DMS153 (cell line): ENCODE measurements at regions not wholly inside any gene's neighbourhood (a gene's known extent, or its start where the extent isn't known, plus 50 kb on each side); places are given as distances from the start of the nearest gene placed in this dataset.

Source experiments
- DNase-seq: peaks from one replicate; lab custom pipeline; 2025; lab: John Stamatoyannopoulos, UW

DNA sequence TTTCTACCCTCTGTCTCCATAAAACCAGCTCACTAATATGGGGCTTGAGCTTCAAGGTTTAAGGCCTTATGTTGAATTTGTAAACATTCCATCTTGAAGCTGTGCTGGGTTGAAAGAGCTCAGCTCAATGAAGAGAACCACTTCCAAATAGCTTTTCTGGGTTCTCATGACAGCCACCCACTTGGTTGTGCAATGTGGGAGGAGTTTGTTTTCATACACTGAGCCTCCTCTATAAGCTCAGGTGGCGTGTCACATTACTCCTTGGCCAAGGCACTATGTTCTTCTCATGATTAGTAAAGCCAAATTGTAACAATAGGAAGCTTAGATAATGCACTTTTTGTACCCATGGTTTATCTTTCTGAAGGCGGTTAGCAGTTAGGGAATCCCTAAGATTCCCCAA is 265.6 kb downstream of the PTEN start:
- no peak for DNase-seq

DNA sequence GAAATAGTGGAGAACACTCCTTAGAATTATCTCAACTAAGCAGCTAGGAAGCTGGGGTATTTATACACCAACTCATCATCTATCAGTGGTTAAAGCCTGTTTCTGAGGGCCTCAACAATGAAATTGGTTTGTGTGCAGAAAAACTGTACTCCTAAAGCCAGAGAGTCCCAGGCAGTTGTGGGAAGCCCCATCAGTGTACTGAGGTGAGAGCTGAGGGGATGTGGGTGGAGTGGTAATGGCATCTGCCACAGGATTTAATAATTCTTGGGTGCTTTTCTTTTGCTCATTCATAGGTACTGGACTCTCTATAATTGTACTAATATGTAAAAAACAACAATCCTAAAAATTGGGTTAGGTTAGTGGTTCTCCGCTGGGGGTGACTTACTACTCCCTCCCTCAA is 267.5 kb downstream of the PTEN start:
- DNase-seq, result no peak

DNA sequence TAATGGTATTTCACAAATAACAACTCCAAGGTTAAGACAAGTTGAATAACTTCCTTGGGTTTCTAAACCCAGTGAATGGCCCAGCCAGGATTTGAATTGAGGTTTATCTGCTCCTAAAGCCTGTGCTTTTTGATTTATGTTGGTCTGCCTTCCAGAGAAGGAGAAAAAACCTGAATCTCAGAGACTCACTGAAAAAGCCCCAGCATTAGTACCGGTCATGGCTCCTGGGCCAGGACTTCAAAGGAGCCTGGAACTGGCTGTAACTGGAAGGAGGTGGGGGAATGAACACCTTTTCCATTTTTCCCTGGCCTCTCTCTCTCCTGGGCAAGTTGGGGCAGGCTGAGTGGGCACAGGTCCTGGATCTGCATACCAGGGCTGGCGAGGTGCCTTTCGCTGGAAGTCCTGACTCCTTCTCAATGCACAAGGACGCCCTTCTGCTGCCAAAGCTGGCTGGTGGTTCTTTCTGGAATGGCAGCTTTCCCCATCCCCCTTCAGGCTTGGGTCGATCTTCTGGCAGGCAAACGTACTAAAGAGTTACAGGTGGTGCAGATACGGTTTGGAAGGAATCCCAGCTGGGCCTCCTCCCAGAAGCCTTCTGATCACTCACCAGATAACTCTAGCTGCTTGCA is 268.2 kb downstream of the PTEN start:
- no peak for DNase-seq

DNA sequence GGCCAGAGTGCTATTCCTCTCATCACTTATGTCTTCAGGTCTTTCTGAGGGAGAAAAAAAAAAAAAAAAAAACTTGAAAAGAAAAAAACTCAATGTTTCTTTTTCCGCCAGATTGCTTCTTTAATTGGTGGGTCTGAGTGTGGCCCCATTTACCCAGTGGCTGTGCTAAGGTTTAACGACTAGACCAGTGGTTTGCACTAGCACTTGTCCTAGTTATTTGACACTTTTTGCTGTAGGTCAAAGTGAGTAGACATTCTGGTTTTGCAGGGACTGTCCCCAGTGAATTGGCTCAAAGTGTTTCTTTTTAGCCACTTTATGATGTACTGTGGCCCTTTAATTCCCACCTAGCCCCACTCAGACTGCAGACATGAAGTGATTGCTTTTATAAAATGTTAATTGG is 273.3 kb downstream of the PTEN start:
- DNase-seq, result no peak

DNA sequence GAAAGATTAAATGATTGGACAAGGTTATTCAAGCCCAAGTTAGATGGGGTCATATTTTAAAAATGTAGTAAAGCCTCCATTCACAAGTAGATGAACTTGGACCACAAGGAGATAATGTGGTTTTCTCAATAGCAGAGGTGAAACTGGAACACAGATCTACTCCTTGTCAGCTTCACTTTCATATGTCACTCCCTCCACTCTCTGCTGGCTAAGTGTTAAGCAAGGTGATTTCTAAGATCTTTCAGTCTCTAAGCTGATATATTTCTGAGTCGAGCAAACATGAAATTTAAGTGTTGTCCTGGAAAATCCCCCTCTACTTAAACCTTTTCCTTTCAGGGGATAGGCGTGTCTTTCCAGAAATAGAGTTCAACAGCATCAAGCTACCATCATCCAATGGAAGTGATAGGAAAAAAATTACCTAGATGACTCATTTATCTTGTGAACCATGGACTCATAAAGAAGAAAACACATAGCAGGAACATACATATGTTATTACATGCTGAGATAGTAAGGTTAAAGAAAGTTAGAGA is 275.0 kb downstream of the PTEN start:
- DNase-seq, result no peak

DNA sequence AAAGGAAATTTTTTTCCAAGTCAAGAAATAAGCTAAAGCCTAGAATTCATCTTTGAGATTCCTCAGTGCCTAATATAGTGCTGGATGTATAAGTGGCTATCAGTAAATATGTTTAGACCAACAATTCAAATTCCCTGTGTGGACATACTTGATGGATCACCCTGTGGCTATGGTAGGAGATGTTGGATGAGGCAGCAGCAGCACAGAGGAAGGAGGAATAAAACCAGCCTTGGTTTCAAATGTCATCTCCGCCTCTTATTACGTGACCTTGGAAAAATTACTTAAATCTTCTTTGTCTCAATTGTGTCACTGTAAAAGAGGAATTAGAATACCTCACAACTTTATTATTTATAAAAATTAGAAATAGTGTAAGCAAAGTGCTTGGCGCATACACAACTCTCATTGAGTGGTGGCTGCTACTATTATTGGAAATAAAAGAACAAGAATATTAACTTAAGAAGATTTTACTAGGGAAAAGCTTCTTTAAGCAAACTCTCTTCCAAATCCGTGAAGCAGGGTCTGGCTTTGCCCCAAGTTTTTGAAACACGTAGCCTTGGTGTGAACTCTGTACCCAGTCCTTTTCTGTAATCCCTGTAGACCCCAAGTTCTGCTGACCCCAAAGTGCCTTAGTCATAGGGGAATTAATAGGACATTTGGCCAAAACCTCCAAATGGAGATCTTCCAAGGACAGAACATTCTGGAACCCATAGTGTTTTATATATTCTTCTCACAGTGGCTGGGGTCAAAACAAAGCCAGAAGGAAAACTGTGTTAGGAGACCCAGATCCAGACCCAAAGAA is 283.8 kb downstream of the PTEN start:
- DNase-seq, result no peak

DNA sequence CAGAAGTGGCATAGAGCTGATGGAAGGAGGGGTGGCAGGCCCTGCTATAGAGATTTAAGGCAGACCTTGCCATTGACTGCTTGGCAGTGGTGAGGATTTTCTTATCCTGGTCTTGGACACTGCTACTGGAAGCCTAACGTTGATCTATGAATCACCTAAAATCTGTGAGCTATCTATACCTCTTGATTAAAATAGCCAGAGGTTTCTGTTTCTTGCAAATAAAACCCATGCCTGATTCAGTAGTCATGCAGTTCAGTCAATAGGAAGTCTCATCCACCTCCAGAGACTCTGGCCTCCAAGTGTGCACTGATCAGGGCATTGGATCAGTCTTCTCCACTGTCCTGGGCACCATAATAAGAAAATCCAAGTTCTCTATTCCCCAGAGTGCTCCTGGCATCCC is 286.5 kb downstream of the PTEN start:
- DNase-seq, result no peak

DNA sequence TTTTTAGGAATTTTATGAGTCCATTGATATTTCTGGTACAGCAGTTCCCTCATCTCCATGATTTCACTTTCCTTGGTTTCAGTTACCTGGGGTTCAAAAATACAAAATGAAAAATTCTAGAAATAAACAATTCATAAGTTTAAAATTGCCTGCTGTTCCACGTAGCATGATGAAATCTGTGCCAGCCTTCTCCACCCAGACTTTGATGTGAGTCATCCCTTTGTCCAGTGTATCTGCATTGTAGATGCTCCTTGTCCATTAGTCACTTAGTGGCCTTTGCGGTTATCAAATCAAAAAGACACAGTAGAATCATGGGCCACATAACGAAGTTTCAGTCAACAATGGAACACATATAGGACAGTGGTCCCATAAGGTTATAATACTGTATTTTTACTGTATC is 286.9 kb downstream of the PTEN start:
- DNase-seq, result no peak

DNA sequence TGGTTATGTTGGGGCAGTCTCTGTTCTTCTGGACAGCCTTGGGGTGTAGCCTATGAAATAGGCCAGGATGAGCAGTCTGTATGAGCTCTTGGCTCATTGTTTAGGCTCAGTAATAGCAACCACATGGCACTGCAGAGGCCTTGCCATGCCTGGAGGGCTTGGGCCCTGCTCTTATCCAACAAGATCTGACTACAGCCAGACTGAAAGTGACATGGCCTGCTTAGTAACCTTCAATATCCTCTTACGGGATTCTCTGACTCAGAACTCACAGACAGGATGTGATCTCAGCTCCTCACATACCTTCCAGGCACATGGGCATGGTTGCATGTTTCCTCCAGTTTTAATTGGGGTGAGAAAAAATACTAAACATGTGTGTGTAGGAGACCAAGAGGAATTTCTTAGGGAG is 289.3 kb downstream of the PTEN start:
- no peak for DNase-seq

DNA sequence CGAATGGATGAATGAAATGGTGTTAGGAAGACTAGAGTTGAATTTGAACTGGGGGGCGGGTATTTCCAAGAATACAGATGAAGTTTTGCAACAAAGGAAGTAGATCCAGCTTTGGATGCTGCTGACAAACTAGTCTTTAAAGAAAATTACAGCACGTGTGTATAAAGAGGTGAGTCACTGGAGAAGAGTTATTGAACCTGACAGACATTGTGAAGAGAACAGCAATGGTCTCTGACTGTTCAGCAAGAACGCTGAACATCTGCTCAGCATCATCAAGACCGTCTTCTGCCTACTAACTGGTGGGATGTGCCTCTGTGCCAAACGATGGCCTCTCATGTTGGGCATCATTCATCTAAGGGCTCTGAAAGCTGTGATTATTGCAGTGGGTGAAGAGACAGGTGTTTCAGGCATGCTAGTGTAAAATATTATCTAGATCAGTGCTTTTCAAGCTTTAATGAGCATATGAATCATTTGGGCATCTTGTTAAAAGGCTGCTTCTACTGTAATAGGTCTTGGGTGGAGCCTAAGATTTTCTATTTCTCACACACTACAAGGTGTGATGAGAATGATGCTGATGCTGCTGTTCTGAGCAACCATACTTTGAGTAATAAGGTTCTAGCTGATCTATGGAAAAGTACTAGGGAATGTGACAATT is 291.3 kb downstream of the PTEN start:
- DNase-seq, result no peak

DNA sequence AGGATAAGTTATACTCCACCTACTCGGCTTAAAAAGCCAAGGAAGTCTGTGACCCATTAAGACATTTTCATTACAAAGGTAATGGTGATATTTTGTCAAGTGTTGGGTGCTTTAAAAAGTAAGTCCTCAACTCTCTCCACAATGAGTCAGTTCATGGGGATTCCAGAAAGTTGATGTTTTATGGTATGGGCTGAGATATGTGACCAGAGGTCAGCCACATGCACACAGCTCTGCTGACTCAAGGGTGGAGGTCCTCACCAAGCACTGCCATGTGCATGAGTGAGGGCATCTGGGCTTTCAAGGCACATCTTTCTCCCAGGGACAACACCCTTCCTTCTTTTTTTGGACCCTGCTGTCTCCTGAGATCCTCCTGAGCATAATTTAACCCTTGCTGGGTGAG is 292.9 kb downstream of the PTEN start:
- DNase-seq, result no peak

DNA sequence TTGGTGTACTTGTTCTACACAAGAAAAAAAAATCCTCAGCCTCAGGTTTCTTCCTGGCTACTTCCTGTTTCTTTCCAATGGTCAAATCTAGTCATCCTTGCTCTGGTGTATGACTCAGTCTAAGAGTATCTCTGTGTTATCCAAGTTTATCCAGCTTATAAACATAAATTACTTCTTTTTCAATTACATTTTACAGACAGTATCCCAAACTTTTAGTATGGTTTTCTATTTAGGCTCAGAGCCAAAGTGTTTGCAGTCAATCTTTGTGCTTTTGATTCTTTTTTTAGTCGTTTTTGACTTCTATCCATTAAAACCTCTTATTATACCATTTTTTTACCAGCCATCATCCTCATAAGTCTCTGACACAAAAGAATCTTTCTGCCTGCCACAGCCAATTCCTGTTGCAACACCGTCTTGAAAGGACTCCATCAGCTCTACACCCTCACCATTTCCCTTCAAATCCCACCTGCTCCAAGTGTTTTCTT is 294.6 kb downstream of the PTEN start:
- DNase-seq, result no peak

DNA sequence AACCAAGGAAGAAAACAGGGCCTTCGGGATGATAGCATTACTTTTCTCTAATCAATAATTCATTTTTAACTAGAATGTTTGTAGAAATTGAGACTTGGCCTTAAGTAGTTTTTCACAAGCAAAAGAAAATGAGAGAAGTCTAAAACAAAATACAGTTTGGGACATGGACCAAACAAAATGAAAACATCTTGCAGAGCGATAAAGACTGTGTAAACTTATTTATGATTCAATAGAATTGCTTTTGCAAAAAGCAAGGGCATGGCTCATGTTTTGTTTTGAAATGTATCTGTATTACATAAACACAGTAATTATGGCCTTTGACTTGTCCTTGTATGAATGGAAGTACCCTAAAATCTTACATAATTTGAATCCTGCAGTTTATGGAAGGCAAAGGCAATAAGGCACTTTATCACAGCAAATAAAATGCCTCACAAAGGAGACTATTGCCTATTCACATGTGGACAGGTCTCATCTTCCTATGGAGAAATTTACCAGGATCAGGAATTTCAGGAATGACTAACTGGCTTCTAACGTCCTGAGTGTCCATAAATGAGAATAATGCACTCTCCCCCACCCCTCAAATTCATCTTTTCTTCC is 295.2 kb downstream of the PTEN start:
- DNase-seq, result no peak

DNA sequence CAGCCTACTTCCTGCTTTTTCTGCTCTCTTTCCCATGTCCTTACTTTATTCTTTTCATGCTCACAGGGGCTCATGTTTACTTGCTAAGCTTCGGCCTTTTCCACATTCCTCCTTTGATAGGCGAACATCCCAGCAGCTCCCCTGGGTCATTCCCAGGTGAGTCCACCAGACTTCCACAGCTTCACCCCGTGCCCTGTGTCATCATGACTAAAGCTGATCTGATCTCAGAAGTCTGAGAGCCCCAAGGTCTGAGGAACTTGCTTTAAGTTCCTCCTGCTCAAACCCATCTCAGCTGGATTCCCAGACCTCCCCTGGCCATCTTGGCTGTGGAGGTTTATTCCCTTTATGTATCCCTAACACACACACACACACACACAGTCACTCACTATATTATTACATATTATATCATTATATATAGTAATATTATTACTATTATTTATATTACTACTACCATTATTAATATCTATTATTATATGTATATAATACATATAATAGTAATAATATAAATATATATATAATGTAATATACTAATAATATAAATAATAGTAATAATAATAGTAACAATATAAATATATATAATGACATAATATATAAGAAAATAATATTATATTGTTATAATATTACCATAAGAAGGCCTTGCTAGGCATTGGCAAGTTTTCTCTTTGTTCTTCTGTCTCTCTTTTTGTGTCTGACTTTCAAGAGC is 295.9 kb downstream of the PTEN start:
- no peak for DNase-seq

DNA sequence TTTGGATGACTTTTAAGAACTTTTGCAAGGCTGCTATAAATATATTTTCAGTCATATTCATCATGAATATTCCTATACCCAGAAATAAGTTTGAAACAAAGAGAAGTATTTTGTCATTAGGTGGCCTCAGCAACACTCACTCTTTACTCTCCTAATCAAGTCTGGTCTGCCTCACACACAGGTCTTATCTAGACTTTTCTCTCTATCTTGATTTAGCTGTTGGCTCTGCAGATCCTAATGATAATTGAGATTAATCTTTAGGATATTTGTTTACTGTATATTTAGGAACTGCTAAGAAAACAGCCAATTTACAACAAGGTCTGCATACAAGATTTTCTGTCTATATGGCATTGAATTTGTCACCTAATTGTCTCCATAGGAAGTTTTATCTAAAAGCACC is 297.6 kb downstream of the PTEN start:
- no peak for DNase-seq

DNA sequence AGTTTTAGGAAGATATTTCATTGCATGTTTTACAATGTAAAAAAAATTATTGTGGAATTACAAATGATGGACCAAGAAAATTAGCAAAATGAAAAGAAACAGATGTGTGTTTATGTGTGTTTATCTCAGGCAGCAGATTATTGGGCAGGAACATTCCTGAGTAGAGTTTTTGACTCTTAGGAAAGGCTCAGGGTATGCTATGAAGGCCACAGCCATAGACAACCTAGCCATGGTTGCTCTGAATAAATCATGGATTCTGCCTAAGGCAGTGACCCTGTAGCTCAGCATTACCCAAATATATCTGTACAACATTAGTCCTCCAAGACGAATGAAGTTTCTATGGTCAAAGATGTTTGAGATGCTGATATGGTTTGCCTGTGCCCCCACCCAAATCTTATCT is 298.3 kb downstream of the PTEN start:
- DNase-seq, result no peak

DNA sequence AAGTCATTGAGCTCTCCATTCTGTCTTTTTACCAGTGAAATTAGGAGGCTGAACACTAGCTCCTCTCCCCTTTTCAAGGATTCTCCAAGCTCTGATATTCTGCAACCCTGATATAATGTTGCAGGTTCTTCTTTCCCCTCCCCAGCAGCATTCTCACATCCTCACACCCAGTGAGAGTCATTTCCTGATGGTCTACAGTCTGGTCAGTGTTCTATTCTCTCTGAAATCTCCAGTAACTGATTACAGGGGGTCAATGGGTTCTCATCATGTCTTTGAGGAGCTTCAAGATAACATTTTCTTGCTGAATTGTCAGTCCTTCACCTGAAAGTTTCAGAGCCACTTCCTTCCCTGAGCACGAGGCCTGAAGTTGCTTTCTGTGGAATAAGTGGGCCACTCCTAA is 299.4 kb downstream of the PTEN start:
- DNase-seq, result no peak

DNA sequence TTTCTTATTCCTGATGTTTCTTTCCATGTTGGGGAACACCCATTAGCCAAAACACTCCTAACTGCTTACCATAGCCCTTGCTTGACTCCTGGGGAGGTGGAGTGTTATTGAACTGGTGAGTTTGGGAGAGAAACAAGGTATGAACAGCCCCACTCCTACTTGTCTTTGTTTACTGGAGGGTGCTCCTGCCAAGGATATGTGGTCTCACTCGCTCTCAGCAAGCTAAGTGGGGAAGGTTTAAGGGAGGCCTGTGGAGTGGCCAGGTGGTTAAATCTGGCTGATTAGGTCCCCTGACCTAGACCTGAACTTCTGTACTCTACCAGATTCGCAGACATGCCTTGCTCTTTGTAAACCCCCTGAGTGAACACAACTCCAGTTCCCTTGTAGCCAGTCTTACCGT is 300.1 kb downstream of the PTEN start:
- DNase-seq, result no peak

DNA sequence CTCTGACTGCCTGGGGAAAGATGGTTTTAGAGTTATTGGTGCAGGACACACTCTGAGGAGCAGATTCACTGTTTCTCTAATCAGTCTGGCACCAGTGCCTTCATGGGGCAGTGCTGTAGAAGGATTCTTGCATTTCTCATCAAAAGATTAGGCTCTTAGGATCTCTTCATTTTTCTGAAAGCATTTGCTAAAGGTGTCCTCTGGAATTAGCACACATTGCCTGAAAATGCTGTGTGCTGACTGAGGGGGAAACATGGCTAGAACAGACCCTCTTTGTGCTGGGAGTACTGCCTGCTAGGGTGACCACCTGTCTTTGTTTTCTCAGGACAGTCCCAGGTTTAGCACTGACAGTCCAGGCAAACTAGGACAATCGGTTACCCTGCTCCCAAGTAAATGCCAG is 301.0 kb downstream of the PTEN start:
- no peak for DNase-seq

DNA sequence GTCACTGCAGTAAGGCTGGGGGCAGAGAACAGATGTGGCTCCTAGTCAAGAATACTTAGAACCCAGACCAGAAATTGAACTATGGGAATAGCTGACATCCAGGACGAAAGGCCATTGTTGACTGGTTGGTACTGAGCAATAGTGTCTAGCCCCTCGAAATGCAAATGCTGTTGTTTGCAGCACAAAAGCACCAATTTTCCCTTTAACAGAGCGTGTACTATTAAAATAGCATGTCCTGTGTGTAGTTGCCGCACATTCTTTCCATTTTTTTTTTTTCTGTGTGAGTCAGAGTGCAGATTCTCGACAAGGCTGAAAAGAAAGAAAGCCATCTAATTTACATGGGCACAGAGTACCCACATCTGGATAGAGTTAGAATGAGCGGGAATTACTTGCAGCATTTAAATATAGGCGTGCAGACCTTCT is 302.4 kb downstream of the PTEN start:
- DNase-seq, result no peak

DNA sequence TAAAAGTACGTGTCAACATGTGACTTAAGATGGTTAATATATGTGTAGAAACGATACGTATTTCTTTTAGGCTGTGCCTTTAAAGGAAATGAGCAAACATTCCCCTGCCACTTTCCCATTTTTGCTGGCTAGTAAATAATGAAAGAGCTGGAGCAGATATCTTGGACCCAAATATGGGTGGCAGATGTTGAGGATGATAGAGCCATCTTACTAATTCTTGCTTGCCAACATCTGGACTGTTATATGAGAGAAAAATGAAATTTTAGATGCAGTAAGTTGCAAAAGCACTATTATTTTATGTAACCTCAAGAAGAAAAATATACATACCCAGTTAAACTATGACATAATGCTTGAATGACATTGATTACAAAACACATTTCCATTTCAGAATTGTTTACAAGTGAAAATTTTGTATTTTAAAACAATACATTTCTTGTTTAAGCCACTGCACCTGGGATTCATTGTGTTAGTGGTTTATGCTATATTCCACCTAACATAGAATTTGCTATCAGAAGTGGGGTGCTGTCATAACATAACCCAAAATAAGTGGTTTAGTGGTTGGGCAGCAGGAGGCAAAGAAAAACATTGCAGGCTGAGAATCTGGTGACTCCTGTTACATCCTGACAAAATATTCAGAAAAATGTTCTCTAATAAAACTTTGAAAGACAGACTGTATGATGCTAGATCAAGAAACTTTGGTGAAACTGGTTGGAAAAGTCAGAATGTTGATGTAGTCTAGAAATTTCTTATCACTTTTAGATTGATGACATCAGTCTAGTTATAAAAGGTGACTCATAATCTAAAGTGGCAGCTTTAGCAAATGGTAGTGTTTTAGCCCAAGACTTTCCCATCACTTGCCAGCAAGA is 305.0 kb downstream of the PTEN start:
- no peak for DNase-seq
